HG02885 (cell line): ENCODE measurements at regions not wholly inside any gene's neighbourhood (a gene's known extent, or its start where the extent isn't known, plus 50 kb on each side); places are given as distances from the start of the nearest gene placed in this dataset.

ENCODE experiments used
- ATAC-seq: cut with Tn5 transposase; IDR thresholded peaks from one replicate; pipeline ENCODE4 v1.9.1; 2021; ENCODE audit warnings: mild to moderate bottlenecking; ENCODE audit not compliant: unreplicated experiment, poor library complexity

GRCh38 chr2:217494557-217494956, 508.2 kb downstream of the TNS1 start:
- no peak for ATAC-seq

- no peak for ATAC-seq
These were observed 511.5 kb downstream of the TNS1 start for GRCh38 chr2:217491271-217491670.

GRCh38 chr2:217489145-217489960, 513.4 kb downstream of the TNS1 start:
- no peak for ATAC-seq

GRCh38 chr2:217484046-217484445, 518.7 kb downstream of the TNS1 start:
- ATAC-seq: no peak

GRCh38 chr2:217482056-217482710, 520.6 kb downstream of the TNS1 start:
- no peak for ATAC-seq

- ATAC-seq: no peak
These were observed 521.2 kb downstream of the TNS1 start for GRCh38 chr2:217481577-217481976.

- no peak for ATAC-seq
These were observed 523.2 kb downstream of the TNS1 start for GRCh38 chr2:217479566-217479965.

GRCh38 chr2:217478831-217479455, 523.9 kb downstream of the TNS1 start:
- ATAC-seq: no peak

GRCh38 chr2:217477583-217477982, 525.2 kb downstream of the TNS1 start:
- ATAC-seq: no peak

GRCh38 chr2:217475791-217476190, 527.0 kb downstream of the TNS1 start:
- ATAC-seq: no peak

GRCh38 chr2:217475101-217475500, 527.7 kb downstream of the TNS1 start:
- no peak for ATAC-seq

GRCh38 chr2:217471319-217471718, 531.5 kb downstream of the TNS1 start:
- ATAC-seq: no peak

GRCh38 chr2:217469203-217469810, 533.5 kb downstream of the TNS1 start:
- ATAC-seq: no peak

- no peak for ATAC-seq
These were observed 534.6 kb downstream of the TNS1 start for GRCh38 chr2:217468042-217468830.

- ATAC-seq: no peak
These were observed 535.5 kb downstream of the TNS1 start for GRCh38 chr2:217467331-217467730.

- ATAC-seq: no peak
These were observed 536.0 kb downstream of the TNS1 start for GRCh38 chr2:217466805-217467204.

- no peak for ATAC-seq
These were observed 536.7 kb downstream of the TNS1 start for GRCh38 chr2:217466104-217466503.

- ATAC-seq: no peak
These were observed 537.7 kb downstream of the TNS1 start for GRCh38 chr2:217465100-217465499.

GRCh38 chr2:217463402-217464075, 539.3 kb downstream of the TNS1 start:
- no peak for ATAC-seq

GRCh38 chr2:217462121-217462520, 540.7 kb downstream of the TNS1 start:
- ATAC-seq: no peak
